Mesendoderm (in vitro differentiated cells): ENCODE measurements at regions not wholly inside any gene's neighbourhood (a gene's known extent, or its start where the extent isn't known, plus 50 kb on each side); places are given as distances from the start of the nearest gene placed in this dataset.
A peak's percentile ranks its signal among the peaks of the same experiment; 100 is the strongest.

Experiments used
- DNase-seq: peaks from one replicate; pipeline ENCODE4 v3.0.0; 2013
- H2AK5ac ChIP-seq: 2 replicates; pipeline ENCODE4 v1.6.1; 2013; ENCODE audit warnings: low read length, inconsistent platforms
- H2BK120ac ChIP-seq: 2 replicates; pipeline ENCODE4 v1.6.1; 2013; ENCODE audit warnings: low read depth, mild to moderate bottlenecking, low read length, moderate library complexity, mixed read lengths
- H2BK15ac ChIP-seq: replicated peaks from 2 replicates; pipeline ENCODE4 v1.6.1; 2013; ENCODE audit warnings: low read depth, mild to moderate bottlenecking, moderate library complexity
- H2BK5ac ChIP-seq: 2 replicates; pipeline ENCODE4 v1.6.1; 2013; ENCODE audit warnings: low read length, inconsistent platforms
- H3K18ac ChIP-seq: 2 replicates; pipeline ENCODE4 v1.6.1; 2013; ENCODE audit warnings: mild to moderate bottlenecking, low read length, mixed read lengths
- H3K23ac ChIP-seq: one replicate; pipeline ENCODE4 v1.6.1; 2013; ENCODE audit warnings: low read length
- H3K27ac ChIP-seq: 2 replicates; pipeline ENCODE4 v1.5.1; 2013; ENCODE audit warnings: low read depth, mild to moderate bottlenecking, inconsistent platforms, low read length, moderate library complexity
- H3K27me3 ChIP-seq: 2 replicates; pipeline ENCODE4 v1.6.1; 2013; ENCODE audit warnings: low read length, control low read depth, mild to moderate bottlenecking, inconsistent platforms; ENCODE audit not compliant: insufficient read depth, poor library complexity
- H3K36me3 ChIP-seq: 2 replicates; pipeline ENCODE4 v1.6.1; 2013; ENCODE audit warnings: low read length, inconsistent platforms; ENCODE audit not compliant: control insufficient read depth, insufficient read depth
- H3K4ac ChIP-seq: one replicate; pipeline ENCODE4 v1.6.1; 2013; ENCODE audit warnings: low read depth, mild to moderate bottlenecking, low read length, moderate library complexity
- H3K4me1 ChIP-seq: 2 replicates; pipeline ENCODE4 v1.6.1; 2013; ENCODE audit warnings: low read depth, low read length, inconsistent platforms; ENCODE audit not compliant: control insufficient read depth
- H3K4me2 ChIP-seq: 2 replicates; pipeline ENCODE4 v1.6.1; 2013; ENCODE audit warnings: low read length
- H3K4me3 ChIP-seq: 2 replicates; pipeline ENCODE4 v1.5.1; 2013; ENCODE audit warnings: mild to moderate bottlenecking, low read length
- H3K56ac ChIP-seq: one replicate; pipeline ENCODE4 v1.6.1; 2013; ENCODE audit warnings: low read length
- H3K79me1 ChIP-seq: 2 replicates; pipeline ENCODE4 v1.6.1; 2013; ENCODE audit warnings: low read length, inconsistent platforms
- H3K79me2 ChIP-seq: 2 replicates; pipeline ENCODE4 v1.6.1; 2013; ENCODE audit warnings: mild to moderate bottlenecking, low read length; ENCODE audit not compliant: control insufficient read depth, insufficient read depth
- H3K9ac ChIP-seq: 2 replicates; pipeline ENCODE4 v1.6.1; 2013; ENCODE audit warnings: low read length, inconsistent platforms
- H4K5ac ChIP-seq: one replicate; pipeline ENCODE4 v1.6.1; 2013; ENCODE audit warnings: low read length
- H4K8ac ChIP-seq: one replicate; pipeline ENCODE4 v1.6.1; 2013; ENCODE audit warnings: low read depth, mild to moderate bottlenecking, control low read depth, low read length, moderate library complexity
- WGBS: extraction: QIAGEN DNeasy Blood & Tissue Kit; methylation state at CpG from one replicate; pipeline ENCODE4 v1.1.7; 2013; ENCODE audit warnings: low lambda C conversion rate, missing lambda C conversion rate; ENCODE audit not compliant: insufficient coverage; ENCODE audit errors: extremely low coverage; 5-methylcytosine and 5-hydroxymethylcytosine counted together

DNA sequence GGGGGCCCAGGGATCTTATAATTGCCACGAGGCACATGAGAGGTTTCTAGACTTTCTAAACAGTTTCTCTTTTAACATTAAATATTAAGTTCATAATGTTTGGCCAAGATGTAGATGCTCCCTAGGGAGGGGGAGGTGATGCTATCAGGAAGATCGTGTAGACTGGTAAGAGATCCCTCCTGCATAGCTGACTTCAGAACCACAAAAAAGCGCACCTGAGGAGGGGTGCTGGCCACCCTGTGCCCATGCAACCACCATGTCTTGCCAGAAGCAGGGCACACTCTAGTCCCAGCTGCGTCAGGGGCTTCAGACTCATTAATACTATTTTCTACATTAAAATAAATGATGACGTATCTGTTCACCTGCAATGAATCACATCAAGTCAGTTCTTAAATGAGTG lies 103.4 kb upstream of the SLC35G4 start:
- DNase-seq, result no peak
- Histone ChIP-seq H2BK15ac (no peak overlapping the region), H3K4me1 (no peaks in the 10 kb centered on the region), H3K36me3 (no peaks in the 10 kb centered on the region), H3K79me2 (no peaks in the 10 kb centered on the region), H3K27me3 (no peaks in the 10 kb centered on the region), H2BK120ac (no peak overlapping the region), H3K4me3 (no peak overlapping the region), H3K23ac (no peak overlapping the region), H3K27ac (no peak overlapping the region), H3K56ac (no peak overlapping the region), H3K4me2 (no peak overlapping the region), H3K79me1 (no peaks in the 10 kb centered on the region), H4K5ac (no peak overlapping the region), H2AK5ac (no peak overlapping the region), H3K4ac (no peak overlapping the region), H2BK5ac (no peak overlapping the region), H3K9ac (no peak overlapping the region), H3K18ac (no peak overlapping the region), H4K8ac (no peak overlapping the region)
- WGBS, result no CpG with 5 or more reads among the region's 5 CpGs

DNA sequence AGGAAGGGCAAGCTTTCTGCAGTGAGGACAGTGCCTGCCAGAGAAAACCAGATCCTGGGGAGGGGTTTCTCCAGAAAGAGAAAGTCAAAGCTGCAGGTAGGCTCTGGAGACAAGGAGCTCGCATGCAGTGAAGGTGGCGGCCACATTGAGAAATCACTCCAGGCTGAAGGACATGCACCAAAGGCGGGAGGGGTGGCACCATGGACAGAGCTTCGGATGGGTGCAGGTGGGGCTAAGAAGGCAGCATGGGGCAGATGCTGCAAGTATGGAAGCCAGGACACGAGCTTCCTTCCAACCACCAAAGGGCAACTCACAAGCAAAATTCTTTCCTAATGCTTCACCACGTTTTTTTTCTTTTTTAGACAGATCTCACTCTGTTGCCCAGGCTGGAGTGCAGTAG lies 104.4 kb upstream of the SLC35G4 start:
- Histone ChIP-seq H3K9ac (no peak overlapping the region), H3K18ac (no peak overlapping the region)
- DNase-seq, result no peak

DNA sequence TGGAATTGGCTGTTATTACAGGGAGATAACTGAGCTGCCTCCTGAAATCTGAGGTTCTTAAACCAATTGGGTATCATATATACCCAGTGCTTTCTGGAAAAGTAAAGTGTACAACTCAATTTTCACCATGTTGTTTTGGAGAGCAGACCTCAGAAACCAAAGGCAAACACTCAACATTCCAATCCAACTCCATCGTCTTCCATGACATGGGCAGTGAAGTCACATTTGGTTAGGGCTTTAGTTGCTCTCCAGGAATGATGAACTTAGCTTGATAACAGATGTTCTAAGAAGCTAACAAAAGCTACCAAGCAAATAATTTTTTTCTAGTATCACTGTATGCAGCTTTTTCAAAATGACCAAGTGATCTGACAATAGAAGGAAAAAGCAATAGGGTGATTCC lies 107.0 kb upstream of the SLC35G4 start:
- Histone ChIP-seq H3K4me1 (no peaks in the 10 kb centered on the region), H3K4me3 (no peak overlapping the region), H4K8ac (no peak overlapping the region), H2AK5ac (no peak overlapping the region), H3K27ac (no peak overlapping the region), H3K56ac (no peak overlapping the region), H3K36me3 (no peaks in the 10 kb centered on the region), H2BK15ac (no peak overlapping the region), H3K4me2 (no peak overlapping the region), H2BK120ac (no peak overlapping the region), H3K79me1 (no peaks in the 10 kb centered on the region), H3K23ac (no peak overlapping the region), H4K5ac (no peak overlapping the region), H3K9ac (no peak overlapping the region), H3K79me2 (no peaks in the 10 kb centered on the region), H3K27me3 (no peaks in the 10 kb centered on the region), H3K18ac (no peak overlapping the region), H2BK5ac (no peak overlapping the region), H3K4ac (no peak overlapping the region)
- no peak for DNase-seq
- no CpG with 5 or more reads among the region's 1 CpG for WGBS

More for the DNA sequence above, 104.4 kb upstream of the SLC35G4 start:
- Histone ChIP-seq H4K8ac (no peak overlapping the region), H3K4me1 (no peaks in the 10 kb centered on the region), H2BK120ac (no peak overlapping the region), H4K5ac (no peak overlapping the region), H3K79me2 (no peaks in the 10 kb centered on the region), H3K27me3 (no peaks in the 10 kb centered on the region), H3K79me1 (no peaks in the 10 kb centered on the region), H2BK5ac (no peak overlapping the region), H2AK5ac (no peak overlapping the region), H3K4me3 (no peak overlapping the region), H3K4ac (no peak overlapping the region), H3K23ac (no peak overlapping the region), H3K56ac (no peak overlapping the region), H3K36me3 (no peaks in the 10 kb centered on the region), H3K27ac (no peak overlapping the region), H2BK15ac (no peak overlapping the region), H3K4me2 (no peak overlapping the region)
- WGBS, result no CpG with 5 or more reads among the region's 6 CpGs

DNA sequence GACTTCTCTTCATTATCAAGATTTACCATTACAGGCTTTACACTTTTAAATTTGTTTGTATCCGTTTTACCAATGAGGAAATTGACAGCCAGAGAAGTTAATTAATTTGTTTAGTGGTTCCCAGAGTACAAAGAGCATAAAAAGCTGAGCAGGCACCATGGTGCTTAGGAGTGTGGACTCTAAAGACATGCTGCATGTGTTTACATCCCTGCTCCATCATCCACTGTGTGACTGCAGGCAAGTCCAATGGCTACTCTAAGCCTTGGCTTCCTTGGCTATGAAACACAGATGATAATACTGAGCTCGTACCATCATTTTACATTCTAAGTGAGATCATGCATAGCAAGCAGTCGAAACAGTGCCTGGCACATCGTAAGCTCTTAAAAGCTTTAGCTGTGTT lies 108.0 kb upstream of the SLC35G4 start:
- Histone ChIP-seq H2BK120ac (no peak overlapping the region), H3K18ac (no peak overlapping the region), H3K79me2 (no peaks in the 10 kb centered on the region), H4K8ac (no peak overlapping the region), H3K56ac (no peak overlapping the region), H3K9ac (no peak overlapping the region), H2BK15ac (no peak overlapping the region), H3K23ac (no peak overlapping the region), H2AK5ac (no peak overlapping the region), H3K4me2 (no peak overlapping the region), H3K27ac (no peak overlapping the region), H3K4ac (no peak overlapping the region), H3K36me3 (no peaks in the 10 kb centered on the region), H3K4me3 (no peak overlapping the region), H3K27me3 (no peaks in the 10 kb centered on the region), H2BK5ac (no peak overlapping the region), H3K79me1 (no peaks in the 10 kb centered on the region), H3K4me1 (no peaks in the 10 kb centered on the region), H4K5ac (no peak overlapping the region)
- WGBS, result no CpG with 5 or more reads among the region's 4 CpGs
- no peak for DNase-seq

DNA sequence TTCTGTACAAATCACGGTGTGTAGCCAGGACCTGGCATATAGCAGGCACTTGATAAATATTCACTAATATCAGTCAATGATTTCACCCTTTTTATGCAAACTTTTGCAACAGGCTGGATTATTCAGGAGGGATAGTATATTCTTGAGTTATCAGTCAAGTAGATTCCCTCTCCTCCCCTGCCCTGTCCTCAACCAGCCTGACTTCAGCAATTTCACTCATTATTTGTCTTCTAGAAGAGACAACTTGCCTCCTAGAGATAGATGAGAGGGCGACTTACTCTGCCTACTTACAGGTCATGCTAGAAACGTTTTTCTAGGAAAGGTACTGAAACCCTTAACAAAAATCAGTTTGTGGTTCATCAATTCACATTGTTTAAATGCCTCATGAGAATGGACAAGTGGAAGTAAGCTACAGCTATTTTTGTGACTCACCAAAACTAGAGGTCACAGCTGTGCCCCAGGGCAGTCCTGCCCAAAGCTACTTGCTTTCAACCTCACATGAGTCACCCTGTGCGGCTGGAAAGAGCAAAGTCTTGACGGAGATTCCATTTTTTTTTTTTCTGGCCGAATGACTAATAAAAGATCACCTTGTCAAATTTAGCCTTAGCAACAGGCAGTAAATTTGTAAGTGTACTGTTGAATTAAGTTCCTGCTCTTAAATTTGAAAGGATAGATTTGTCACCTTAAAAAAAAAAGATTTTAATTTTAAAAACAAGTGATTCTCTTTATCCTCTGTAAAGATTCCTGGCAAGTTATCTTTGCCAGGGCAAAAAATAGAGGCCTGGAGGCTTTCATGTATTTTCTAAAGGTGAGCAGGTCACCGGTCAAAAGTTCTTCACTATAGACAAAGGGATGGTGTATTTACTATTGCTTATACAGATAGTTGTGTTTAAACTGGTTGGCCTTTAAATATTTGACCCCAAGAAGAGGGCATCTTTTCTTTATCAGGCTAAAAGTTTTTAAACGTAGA lies 109.0 kb upstream of the SLC35G4 start:
- no CpG with 5 or more reads among the region's 8 CpGs for WGBS
- H3K4me1 ChIP-seq, result no peaks in the 10 kb centered on the region
- no peak overlapping the region for H3K18ac ChIP-seq
- no peaks in the 10 kb centered on the region for H3K36me3 ChIP-seq
- no peak overlapping the region for H3K23ac ChIP-seq
- no peaks in the 10 kb centered on the region for H3K79me2 ChIP-seq
- H4K5ac ChIP-seq, result no peak overlapping the region
- no peak overlapping the region for H3K9ac ChIP-seq
- no peak overlapping the region for H3K4me3 ChIP-seq
- no peak overlapping the region for H3K27ac ChIP-seq
- no peaks in the 10 kb centered on the region for H3K27me3 ChIP-seq
- no peak overlapping the region for H4K8ac ChIP-seq
- no peak overlapping the region for H2BK5ac ChIP-seq
- no peak overlapping the region for H2BK120ac ChIP-seq
- no peak overlapping the region for H2AK5ac ChIP-seq
- no peak overlapping the region for H3K4me2 ChIP-seq
- no peaks in the 10 kb centered on the region for H3K79me1 ChIP-seq
- DNase-seq, result peak; percentile 62
- no peak overlapping the region for H3K56ac ChIP-seq
- H2BK15ac ChIP-seq, result no peak overlapping the region
- no peak overlapping the region for H3K4ac ChIP-seq
